ENCODE measurements at regions not wholly inside any gene's neighbourhood (a gene's known extent, or its start where the extent isn't known, plus 50 kb on each side); places are given as distances from the start of the nearest gene placed in this dataset.

DNA sequence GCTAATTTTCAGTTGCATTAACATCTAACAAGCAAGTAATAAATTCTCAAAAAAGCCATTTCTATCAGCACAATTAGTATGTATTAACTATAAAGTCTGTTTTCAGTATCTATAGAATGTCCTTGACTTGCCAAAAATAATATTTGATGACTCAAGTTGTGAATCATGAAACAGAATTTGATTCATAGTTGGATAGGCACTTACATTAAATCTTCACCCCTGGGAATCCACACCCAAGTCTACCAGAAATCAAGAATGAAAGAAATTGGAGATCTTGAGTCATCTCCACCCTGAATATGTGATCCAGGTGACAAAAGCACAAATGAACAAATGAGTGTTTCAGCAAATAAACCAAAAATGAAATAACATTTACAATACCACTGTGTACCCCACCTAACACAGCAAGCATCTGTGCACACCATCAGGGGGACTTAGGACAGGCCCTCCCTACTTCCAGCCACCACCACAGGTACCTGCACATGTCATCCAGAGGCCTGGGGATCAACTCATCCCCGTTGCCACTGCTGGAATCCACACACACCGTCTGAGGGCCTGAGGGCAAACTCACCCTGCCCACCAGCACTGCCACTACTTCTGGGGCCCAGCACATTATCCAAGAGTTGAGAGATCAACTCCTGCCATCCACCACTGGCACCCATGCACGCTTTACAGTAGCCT is 160.1 kb downstream of the MTERF1 start:
- no peak for TF ChIP-seq POLR2A (IDR thresholded peaks at IDR 0.05)
- TF ChIP-seq, protein P1, sequence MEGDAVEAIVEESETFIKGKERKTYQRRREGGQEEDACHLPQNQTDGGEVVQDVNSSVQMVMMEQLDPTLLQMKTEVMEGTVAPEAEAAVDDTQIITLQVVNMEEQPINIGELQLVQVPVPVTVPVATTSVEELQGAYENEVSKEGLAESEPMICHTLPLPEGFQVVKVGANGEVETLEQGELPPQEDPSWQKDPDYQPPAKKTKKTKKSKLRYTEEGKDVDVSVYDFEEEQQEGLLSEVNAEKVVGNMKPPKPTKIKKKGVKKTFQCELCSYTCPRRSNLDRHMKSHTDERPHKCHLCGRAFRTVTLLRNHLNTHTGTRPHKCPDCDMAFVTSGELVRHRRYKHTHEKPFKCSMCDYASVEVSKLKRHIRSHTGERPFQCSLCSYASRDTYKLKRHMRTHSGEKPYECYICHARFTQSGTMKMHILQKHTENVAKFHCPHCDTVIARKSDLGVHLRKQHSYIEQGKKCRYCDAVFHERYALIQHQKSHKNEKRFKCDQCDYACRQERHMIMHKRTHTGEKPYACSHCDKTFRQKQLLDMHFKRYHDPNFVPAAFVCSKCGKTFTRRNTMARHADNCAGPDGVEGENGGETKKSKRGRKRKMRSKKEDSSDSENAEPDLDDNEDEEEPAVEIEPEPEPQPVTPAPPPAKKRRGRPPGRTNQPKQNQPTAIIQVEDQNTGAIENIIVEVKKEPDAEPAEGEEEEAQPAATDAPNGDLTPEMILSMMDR (IDR thresholded peaks at IDR 0.05) = no peak

All from stomach (tissue), 4 donors.